Esophagus muscularis mucosa (tissue), 4 donors: ENCODE measurements at regions not wholly inside any gene's neighbourhood (a gene's known extent, or its start where the extent isn't known, plus 50 kb on each side); places are given as distances from the start of the nearest gene placed in this dataset.

ENCODE experiments used
- CTCF ChIP-seq, 3 experiments: fragments of 200-600 bp in 2 of 3; fragments of 450-650 bp in 1 of 3; sonication (generic) in 2 of 3; IDR thresholded peaks; one replicate each; pipeline ENCODE4 v1.5.1; 2017 to 2019; ENCODE audit warnings: antibody characterized with exemption in 3 of 3, mild to moderate bottlenecking in 2 of 3, moderate library complexity in 1 of 3
- EP300 ChIP-seq: sonication (generic); formaldehyde crosslinking; IDR thresholded peaks from one replicate; pipeline ENCODE4 v1.6.1; 2017; ENCODE audit warnings: antibody characterized with exemption
- POLR2A ChIP-seq: fragments of 450-650 bp; IDR thresholded peaks from one replicate; pipeline ENCODE4 v1.6.1; 2017; ENCODE audit warnings: antibody characterized with exemption, moderate library complexity, mild to moderate bottlenecking, low read depth
- POLR2AphosphoS5 ChIP-seq, 2 donors: sonication (generic); formaldehyde crosslinking; IDR thresholded peaks; one replicate each; pipeline ENCODE4 v1.6.1; 2017; ENCODE audit warnings: antibody characterized with exemption in 2 of 2

GRCh38 chr10:36720895-36721294 lies 404.5 kb upstream of the ANKRD30A start:
- TF ChIP-seq POLR2AphosphoS5 (IDR thresholded peaks at IDR 0.05) (no peak), POLR2A (no peak), CTCF (IDR thresholded peaks at IDR 0.05) (no peak), EP300 (no peak)
